ENCODE measurements at regions not wholly inside any gene's neighbourhood (a gene's known extent, or its start where the extent isn't known, plus 50 kb on each side); places are given as distances from the start of the nearest gene placed in this dataset.
A peak's percentile ranks its signal among the peaks of the same experiment; 100 is the strongest.

DNA sequence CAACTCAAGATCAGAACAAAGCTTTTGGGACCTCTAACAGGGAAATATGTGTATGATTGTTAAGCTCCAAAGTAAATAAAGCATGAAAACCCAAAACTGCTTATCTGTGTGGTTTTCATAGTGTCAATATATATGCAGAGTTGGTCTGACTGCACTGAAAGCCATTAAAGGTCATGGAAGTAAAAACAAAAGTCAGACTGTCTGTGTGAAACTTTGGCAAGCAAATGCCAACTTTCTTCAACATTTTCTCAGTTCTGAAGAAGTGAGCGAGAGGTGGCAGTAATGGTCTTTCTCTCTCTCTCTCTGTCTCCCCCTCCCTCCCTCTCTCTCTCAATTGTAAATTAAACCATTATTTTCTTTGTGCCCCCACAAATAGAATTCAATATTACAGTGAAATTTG lies 100.1 kb upstream of the S1PR1 start:
- no peak overlapping the region for H2AFZ ChIP-seq (ENCODE audit: low read depth)
- H3K4me2 ChIP-seq, result peak overlapping the region; percentile 14; the same call in 1 of the 2 replicates
- H4K20me1 ChIP-seq (ENCODE audit: insufficient read depth), result no peaks in the 10 kb centered on the region
- no peak overlapping the region for H3K27ac ChIP-seq
- TF ChIP-seq, protein P1, sequence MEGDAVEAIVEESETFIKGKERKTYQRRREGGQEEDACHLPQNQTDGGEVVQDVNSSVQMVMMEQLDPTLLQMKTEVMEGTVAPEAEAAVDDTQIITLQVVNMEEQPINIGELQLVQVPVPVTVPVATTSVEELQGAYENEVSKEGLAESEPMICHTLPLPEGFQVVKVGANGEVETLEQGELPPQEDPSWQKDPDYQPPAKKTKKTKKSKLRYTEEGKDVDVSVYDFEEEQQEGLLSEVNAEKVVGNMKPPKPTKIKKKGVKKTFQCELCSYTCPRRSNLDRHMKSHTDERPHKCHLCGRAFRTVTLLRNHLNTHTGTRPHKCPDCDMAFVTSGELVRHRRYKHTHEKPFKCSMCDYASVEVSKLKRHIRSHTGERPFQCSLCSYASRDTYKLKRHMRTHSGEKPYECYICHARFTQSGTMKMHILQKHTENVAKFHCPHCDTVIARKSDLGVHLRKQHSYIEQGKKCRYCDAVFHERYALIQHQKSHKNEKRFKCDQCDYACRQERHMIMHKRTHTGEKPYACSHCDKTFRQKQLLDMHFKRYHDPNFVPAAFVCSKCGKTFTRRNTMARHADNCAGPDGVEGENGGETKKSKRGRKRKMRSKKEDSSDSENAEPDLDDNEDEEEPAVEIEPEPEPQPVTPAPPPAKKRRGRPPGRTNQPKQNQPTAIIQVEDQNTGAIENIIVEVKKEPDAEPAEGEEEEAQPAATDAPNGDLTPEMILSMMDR (conservative IDR thresholded peaks at IDR 0.05; ENCODE audit: low read depth, low read length), result no peak
- H3K27me3 ChIP-seq (ENCODE audit: insufficient read depth, low read depth), result no peaks in the 10 kb centered on the region
- H3K9ac ChIP-seq, result no peak overlapping the region
- no peaks in the 10 kb centered on the region for H3K79me2 ChIP-seq (ENCODE audit: insufficient read depth, low read depth)
- H3K4me3 ChIP-seq (IDR thresholded peaks at IDR 0.05; ENCODE audit: insufficient read depth, low read depth, low read length), result no peak overlapping the region
- peaks cover 13% of the 10 kb centered on the region for H3K4me1 ChIP-seq (ENCODE audit: low read depth, poor library complexity, severe bottlenecking)
- H3K36me3 ChIP-seq (ENCODE audit: insufficient read depth), result no peaks in the 10 kb centered on the region

DNA sequence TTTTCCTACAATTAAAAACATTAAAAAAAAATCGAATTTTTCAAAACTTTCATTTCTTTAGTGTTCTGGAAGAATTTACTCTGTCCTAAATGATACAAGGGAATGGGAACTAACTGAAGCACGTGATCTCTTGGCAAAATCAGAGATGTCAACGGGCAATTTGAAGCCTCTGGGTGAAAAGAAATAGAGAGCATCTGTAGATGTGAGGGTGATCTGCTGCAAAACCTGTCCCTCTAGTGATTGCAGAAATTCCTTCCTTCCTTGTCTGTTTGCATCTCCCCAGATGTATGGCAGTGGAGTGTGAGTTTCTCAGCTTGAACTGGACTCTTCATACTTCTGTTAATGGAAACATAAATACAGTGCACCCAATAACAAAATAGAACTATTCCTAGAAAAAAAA lies 100.5 kb upstream of the S1PR1 start:
- Histone ChIP-seq H3K36me3 (ENCODE audit: insufficient read depth) (no peaks in the 10 kb centered on the region), H3K4me2 (no peak overlapping the region), H3K4me1 (ENCODE audit: low read depth, poor library complexity, severe bottlenecking) (peaks cover 13% of the 10 kb centered on the region), H3K27ac (no peak overlapping the region), H2AFZ (ENCODE audit: low read depth) (no peak overlapping the region), H3K9ac (no peak overlapping the region), H3K79me2 (ENCODE audit: insufficient read depth, low read depth) (no peaks in the 10 kb centered on the region), H4K20me1 (ENCODE audit: insufficient read depth) (no peaks in the 10 kb centered on the region), H3K4me3 (IDR thresholded peaks at IDR 0.05; ENCODE audit: insufficient read depth, low read depth, low read length) (no peak overlapping the region), H3K27me3 (ENCODE audit: insufficient read depth, low read depth) (no peaks in the 10 kb centered on the region)
- TF ChIP-seq, protein P1 (conservative IDR thresholded peaks at IDR 0.05; ENCODE audit: low read depth, low read length), result no peak

DNA sequence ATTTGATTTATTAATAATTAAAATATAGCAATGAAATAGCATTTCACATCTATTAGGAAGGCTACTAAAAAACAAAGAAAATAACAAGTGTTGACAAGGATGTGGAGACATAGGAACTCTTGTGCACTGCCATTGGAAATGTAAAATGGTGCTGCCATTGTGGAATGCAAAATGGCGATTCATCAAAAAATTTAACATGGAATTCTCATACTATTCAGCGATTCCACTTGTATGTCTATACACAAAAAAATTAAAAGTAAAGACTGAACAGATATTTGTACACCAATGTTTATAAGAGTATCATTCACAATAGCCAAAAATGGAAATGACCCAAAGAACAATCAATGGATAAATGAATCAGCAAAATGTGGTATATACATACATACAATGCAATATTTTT lies 101.3 kb upstream of the S1PR1 start:
- Histone ChIP-seq H3K27me3 (ENCODE audit: insufficient read depth, low read depth) (no peaks in the 10 kb centered on the region), H3K9ac (no peak overlapping the region), H3K36me3 (ENCODE audit: insufficient read depth) (no peaks in the 10 kb centered on the region), H2AFZ (ENCODE audit: low read depth) (no peak overlapping the region), H3K79me2 (ENCODE audit: insufficient read depth, low read depth) (no peaks in the 10 kb centered on the region), H4K20me1 (ENCODE audit: insufficient read depth) (no peaks in the 10 kb centered on the region), H3K27ac (no peak overlapping the region), H3K4me1 (ENCODE audit: low read depth, poor library complexity, severe bottlenecking) (peaks cover 13% of the 10 kb centered on the region), H3K4me3 (IDR thresholded peaks at IDR 0.05; ENCODE audit: insufficient read depth, low read depth, low read length) (no peak overlapping the region), H3K4me2 (no peak overlapping the region)
- TF ChIP-seq, protein P1 (conservative IDR thresholded peaks at IDR 0.05; ENCODE audit: low read depth, low read length), result no peak

DNA sequence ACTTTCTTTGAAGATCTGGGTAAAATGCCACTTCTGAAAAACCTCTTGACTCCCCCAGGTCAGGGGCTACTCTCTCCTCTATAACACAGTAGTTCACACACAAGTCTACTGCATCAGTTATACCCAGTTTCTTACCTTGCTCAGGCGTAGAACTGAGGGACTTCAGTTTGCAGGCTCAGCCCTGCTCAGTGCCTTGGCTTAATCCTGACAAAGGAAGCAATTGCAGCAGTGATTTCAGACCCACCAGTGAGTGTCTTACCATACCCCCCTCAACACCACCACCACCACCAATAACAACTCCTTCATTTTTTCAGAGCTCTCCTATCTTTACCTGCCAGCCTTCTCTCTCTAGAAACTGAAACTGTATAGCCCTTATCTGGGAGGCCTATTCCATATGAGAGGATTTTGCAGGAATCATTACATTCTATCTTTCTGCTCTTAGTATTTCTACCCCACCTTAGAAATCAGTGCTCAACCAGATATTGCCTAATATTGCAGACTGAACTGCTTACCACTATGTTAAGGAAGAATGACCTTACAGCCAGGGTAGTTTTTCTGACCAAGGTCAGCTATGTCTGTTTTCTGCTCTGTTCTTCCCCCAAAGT lies 105.5 kb upstream of the S1PR1 start:
- Histone ChIP-seq H3K36me3 (ENCODE audit: insufficient read depth) (no peaks in the 10 kb centered on the region), H2AFZ (ENCODE audit: low read depth) (no peak overlapping the region), H3K9ac (no peak overlapping the region), H3K4me1 (ENCODE audit: low read depth, poor library complexity, severe bottlenecking) (no peaks in the 10 kb centered on the region), H3K4me3 (IDR thresholded peaks at IDR 0.05; ENCODE audit: insufficient read depth, low read depth, low read length) (no peak overlapping the region), H3K4me2 (no peak overlapping the region), H3K27me3 (ENCODE audit: insufficient read depth, low read depth) (no peaks in the 10 kb centered on the region), H3K27ac (no peak overlapping the region), H4K20me1 (ENCODE audit: insufficient read depth) (no peaks in the 10 kb centered on the region), H3K79me2 (ENCODE audit: insufficient read depth, low read depth) (no peaks in the 10 kb centered on the region)
- TF ChIP-seq, protein P1 (conservative IDR thresholded peaks at IDR 0.05; ENCODE audit: low read depth, low read length), result no peak

All from KMS-11 (cell line).